ENCODE measurements at regions not wholly inside any gene's neighbourhood (a gene's known extent, or its start where the extent isn't known, plus 50 kb on each side); places are given as distances from the start of the nearest gene placed in this dataset.

DNA sequence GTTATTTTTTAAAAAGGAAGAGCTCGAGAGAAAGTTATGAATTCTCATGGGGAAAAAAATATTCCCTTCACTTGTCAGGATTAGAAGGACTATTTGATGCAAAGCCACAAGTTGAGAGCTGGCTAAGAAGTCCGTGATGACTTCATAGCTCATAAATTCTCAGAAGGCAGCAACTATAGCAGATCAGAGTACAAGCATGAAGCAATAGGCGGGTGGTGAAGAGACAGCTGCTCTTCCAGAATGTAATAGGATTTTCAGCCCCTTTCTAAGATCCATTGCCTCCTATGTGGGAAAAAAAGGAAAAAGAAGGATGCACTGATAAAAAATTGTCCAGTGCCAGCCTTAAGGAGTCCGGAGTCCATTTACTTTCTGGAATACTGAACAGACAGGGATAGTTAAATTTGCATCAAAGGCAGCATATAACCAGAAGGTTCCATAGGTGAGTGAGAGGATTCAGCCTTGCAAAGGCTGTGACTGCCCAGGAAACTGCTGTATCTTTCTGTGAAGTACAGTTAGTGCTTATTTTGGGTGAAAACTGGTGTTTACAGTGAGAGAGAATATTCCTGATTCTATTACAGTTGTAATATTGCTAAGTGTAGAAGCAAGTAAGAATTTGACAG lies 929.5 kb upstream of the ALCAM start:
- TF ChIP-seq CTCF (IDR thresholded peaks at IDR 0.05; ENCODE audit: borderline replicate concordance, extremely low read depth, low read length, poor library complexity, severe bottlenecking) (no peak), EZH2 (IDR thresholded peaks at IDR 0.05; ENCODE audit: borderline replicate concordance, low read depth, low read length, severe bottlenecking) (no peak)
